SK-N-SH (cell line): ENCODE measurements at regions not wholly inside any gene's neighbourhood (a gene's known extent, or its start where the extent isn't known, plus 50 kb on each side); places are given as distances from the start of the nearest gene placed in this dataset.

Experiments
- CTCF ChIA-PET: fragments of 300-600, 350-600 bp; formaldehyde crosslinking; extraction: SDS; loops from one replicate; lab custom pipeline; 2021; lab: Yijun Ruan, JAX
- POLR2A ChIA-PET: fragments of 350-600 bp; sonication (Branson Sonifier 250); formaldehyde crosslinking; extraction: SDS; loops from one replicate; lab custom pipeline; 2020; ENCODE audit warnings: antibody characterized with exemption, inconsistent platforms; lab: Yijun Ruan, JAX
- DNase-seq: peaks from one replicate; pipeline ENCODE4 v3.0.0; 2012
- H2AFZ ChIP-seq: fragments of 200-600 bp; sonication (generic); 2 replicates; pipeline ENCODE4 v1.8.1; 2016; ENCODE audit warnings: antibody characterized with exemption, mild to moderate bottlenecking, low read depth
- H3F3A ChIP-seq: fragments of 200-600 bp; sonication (generic); replicated peaks from 2 replicates; pipeline ENCODE3; 2016; ENCODE audit warnings: antibody characterized with exemption, mild to moderate bottlenecking; ENCODE audit not compliant: insufficient read depth
- H3K27ac ChIP-seq, 2 experiments: fragments of 200-500 bp in 1 of 2; fragments of 200-600 bp in 1 of 2; sonication (Bioruptor generic) in 1 of 2; sonication (generic), shearing (Covaris generic) in 1 of 2; 2 replicates each; pipeline versions ENCODE4 v1.5.1 to v1.6.1; 2014 to 2016; ENCODE audit warnings: low read depth in 2 of 2, inconsistent platforms in 1 of 2, low read length in 1 of 2, mild to moderate bottlenecking in 1 of 2, mixed read lengths in 1 of 2
- H3K27me3 ChIP-seq: fragments of 200-600 bp; sonication (generic), shearing (Covaris generic); 2 replicates; pipeline ENCODE4 v1.6.1; 2016; ENCODE audit warnings: mixed run types; ENCODE audit not compliant: insufficient read depth
- H3K36me3 ChIP-seq, 2 experiments: fragments of 200-500 bp in 1 of 2; fragments of 200-600 bp in 1 of 2; sonication (Bioruptor generic) in 1 of 2; sonication (generic) in 1 of 2; replicated peaks in 1 of 2; 2 replicates each; pipeline versions ENCODE3 to v1.5.1; 2014 to 2016; ENCODE audit warnings: low read length in 1 of 2, mild to moderate bottlenecking in 1 of 2; ENCODE audit not compliant: insufficient read depth in 2 of 2, control insufficient read depth in 1 of 2
- H3K4me1 ChIP-seq, 2 experiments: fragments of 200-500 bp in 1 of 2; fragments of 200-600 bp in 1 of 2; sonication (Bioruptor generic) in 1 of 2; sonication (generic), shearing (Covaris generic) in 1 of 2; 2 replicates each; pipeline versions ENCODE4 v1.5.1 to v1.6.1; 2014 to 2016; ENCODE audit warnings: low read depth in 1 of 2, low read length in 1 of 2, mixed run types in 1 of 2; ENCODE audit not compliant: insufficient read depth in 2 of 2, control insufficient read depth in 1 of 2
- H3K4me2 ChIP-seq: fragments of 200-600 bp; sonication (generic), shearing (Covaris generic); 2 replicates; pipeline ENCODE4 v1.6.1; 2017; ENCODE audit warnings: mixed run types
- H3K4me3 ChIP-seq, 2 experiments: fragments of 200-500 bp in 1 of 2; fragments of 200-600 bp in 1 of 2; sonication (Bioruptor generic) in 1 of 2; sonication (generic), shearing (Covaris generic) in 1 of 2; 2 replicates each; pipeline versions ENCODE4 v1.5.1 to v1.8.1; 2014 to 2016; ENCODE audit warnings: low read depth in 2 of 2, inconsistent platforms in 1 of 2, low read length in 1 of 2, mild to moderate bottlenecking in 1 of 2, mixed read lengths in 1 of 2, moderate library complexity in 1 of 2
- H3K79me2 ChIP-seq: fragments of 200-600 bp; sonication (generic); 2 replicates; pipeline ENCODE4 v1.8.1; 2017; ENCODE audit warnings: mild to moderate bottlenecking; ENCODE audit not compliant: insufficient read depth
- H3K9ac ChIP-seq: fragments of 200-600 bp; sonication (generic); 2 replicates; pipeline ENCODE4 v1.6.1; 2017; ENCODE audit warnings: mixed run types
- H3K9me2 ChIP-seq: fragments of 200-600 bp; sonication (generic); 2 replicates; pipeline ENCODE4 v1.6.1; 2017; ENCODE audit warnings: mixed run types
- H3K9me3 ChIP-seq: fragments of 200-600 bp; sonication (generic); 2 replicates; pipeline ENCODE4 v1.6.1; 2017; ENCODE audit warnings: mixed run types, mild to moderate bottlenecking, moderate library complexity
- H4K20me1 ChIP-seq: fragments of 200-600 bp; sonication (generic); 2 replicates; pipeline ENCODE4 v1.6.1; 2017; ENCODE audit warnings: mild to moderate bottlenecking, mixed run types; ENCODE audit not compliant: insufficient read depth
- EP300 ChIP-seq, 2 experiments: IDR thresholded peaks; 2 replicates each; pipeline versions ENCODE4 v1.4.0 to v1.6.1; 2012; ENCODE audit warnings: borderline replicate concordance in 1 of 2, low read depth in 1 of 2, low read length in 1 of 2
- FOSL2 ChIP-seq: IDR thresholded peaks from 2 replicates; pipeline ENCODE4 v1.4.0; 2012; ENCODE audit warnings: low read depth, mild to moderate bottlenecking, moderate library complexity, borderline replicate concordance
- FOXM1 ChIP-seq: IDR thresholded peaks from 2 replicates; pipeline ENCODE4 v1.4.0; 2012; ENCODE audit warnings: low read depth, mild to moderate bottlenecking
- GABPA ChIP-seq: IDR thresholded peaks from 2 replicates; pipeline ENCODE4 v1.4.0; 2012; ENCODE audit warnings: low read depth, mild to moderate bottlenecking
- GATA2 ChIP-seq: sonication (generic); formaldehyde crosslinking; IDR thresholded peaks from 2 replicates; pipeline ENCODE4 v1.5.0; 2020; ENCODE audit warnings: mild to moderate bottlenecking, missing genetic modification reagents
- JUND ChIP-seq: IDR thresholded peaks from 2 replicates; pipeline ENCODE4 v1.4.0; 2012
- RAD21 ChIP-seq: IDR thresholded peaks from 2 replicates; pipeline ENCODE4 v1.6.1; 2012; ENCODE audit warnings: mild to moderate bottlenecking, low read length
- RCOR1 ChIP-seq: fragments of 150-350 bp; IDR thresholded peaks from 2 replicates; pipeline ENCODE4 v1.6.1; 2017; ENCODE audit warnings: antibody characterized with exemption, low read length
- TAF1 ChIP-seq: IDR thresholded peaks from 2 replicates; pipeline ENCODE4 v1.6.1; 2012; ENCODE audit warnings: low read depth, mild to moderate bottlenecking, low read length, moderate library complexity, borderline replicate concordance
- ZBTB33 ChIP-seq: IDR thresholded peaks from 2 replicates; pipeline ENCODE4 v1.4.0; 2012; ENCODE audit warnings: low read depth, borderline replicate concordance
- WGBS: methylation state at CpG from one replicate; pipeline ENCODE4 v1.1.6; 2017; ENCODE audit warnings: low lambda C conversion rate; 5-methylcytosine and 5-hydroxymethylcytosine counted together
- TF ChIP-seq, protein P1 (sequence below): IDR thresholded peaks from 2 replicates; pipeline ENCODE4 v1.4.0; 2012; ENCODE audit warnings: low read depth, borderline replicate concordance
- TF ChIP-seq, protein P2 (sequence below): fragments of 200-600 bp; sonication (generic); IDR thresholded peaks from 2 replicates; pipeline ENCODE4 v1.6.1; 2017; ENCODE audit warnings: antibody characterized with exemption, mild to moderate bottlenecking, moderate library complexity
- TF ChIP-seq, protein P3 (sequence below): fragments of 150-350 bp; IDR thresholded peaks from 2 replicates; pipeline ENCODE4 v1.6.1; 2016; ENCODE audit warnings: mild to moderate bottlenecking, low read depth, low read length
- TF ChIP-seq, protein P4 (sequence below): fragments of 150-350 bp; IDR thresholded peaks from 2 replicates; pipeline ENCODE4 v1.6.1; 2017; ENCODE audit warnings: antibody characterized with exemption, low read length, low read depth, borderline replicate concordance

- H3K79me2 ChIP-seq = no peaks in the 10 kb centered on the region
- H3K27ac ChIP-seq = no peak overlapping the region
- H2AFZ ChIP-seq = no peak overlapping the region
- no peaks in the 10 kb centered on the region for H4K20me1 ChIP-seq
- POLR2A ChIA-PET = no interaction called here
- no peaks in the 10 kb centered on the region for H3K9me3 ChIP-seq
- no peak for TF ChIP-seq RCOR1
- TF ChIP-seq GABPA = no peak
- TF ChIP-seq, protein P1, sequence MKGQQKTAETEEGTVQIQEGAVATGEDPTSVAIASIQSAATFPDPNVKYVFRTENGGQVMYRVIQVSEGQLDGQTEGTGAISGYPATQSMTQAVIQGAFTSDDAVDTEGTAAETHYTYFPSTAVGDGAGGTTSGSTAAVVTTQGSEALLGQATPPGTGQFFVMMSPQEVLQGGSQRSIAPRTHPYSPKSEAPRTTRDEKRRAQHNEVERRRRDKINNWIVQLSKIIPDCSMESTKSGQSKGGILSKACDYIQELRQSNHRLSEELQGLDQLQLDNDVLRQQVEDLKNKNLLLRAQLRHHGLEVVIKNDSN = no peak
- TF ChIP-seq FOSL2 = no peak
- TF ChIP-seq, protein P2, sequence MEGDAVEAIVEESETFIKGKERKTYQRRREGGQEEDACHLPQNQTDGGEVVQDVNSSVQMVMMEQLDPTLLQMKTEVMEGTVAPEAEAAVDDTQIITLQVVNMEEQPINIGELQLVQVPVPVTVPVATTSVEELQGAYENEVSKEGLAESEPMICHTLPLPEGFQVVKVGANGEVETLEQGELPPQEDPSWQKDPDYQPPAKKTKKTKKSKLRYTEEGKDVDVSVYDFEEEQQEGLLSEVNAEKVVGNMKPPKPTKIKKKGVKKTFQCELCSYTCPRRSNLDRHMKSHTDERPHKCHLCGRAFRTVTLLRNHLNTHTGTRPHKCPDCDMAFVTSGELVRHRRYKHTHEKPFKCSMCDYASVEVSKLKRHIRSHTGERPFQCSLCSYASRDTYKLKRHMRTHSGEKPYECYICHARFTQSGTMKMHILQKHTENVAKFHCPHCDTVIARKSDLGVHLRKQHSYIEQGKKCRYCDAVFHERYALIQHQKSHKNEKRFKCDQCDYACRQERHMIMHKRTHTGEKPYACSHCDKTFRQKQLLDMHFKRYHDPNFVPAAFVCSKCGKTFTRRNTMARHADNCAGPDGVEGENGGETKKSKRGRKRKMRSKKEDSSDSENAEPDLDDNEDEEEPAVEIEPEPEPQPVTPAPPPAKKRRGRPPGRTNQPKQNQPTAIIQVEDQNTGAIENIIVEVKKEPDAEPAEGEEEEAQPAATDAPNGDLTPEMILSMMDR = no peak
- TF ChIP-seq JUND = no peak
- TF ChIP-seq FOXM1 = no peak
- TF ChIP-seq ZBTB33 = no peak
- TF ChIP-seq TAF1 = no peak
- TF ChIP-seq, protein P3, sequence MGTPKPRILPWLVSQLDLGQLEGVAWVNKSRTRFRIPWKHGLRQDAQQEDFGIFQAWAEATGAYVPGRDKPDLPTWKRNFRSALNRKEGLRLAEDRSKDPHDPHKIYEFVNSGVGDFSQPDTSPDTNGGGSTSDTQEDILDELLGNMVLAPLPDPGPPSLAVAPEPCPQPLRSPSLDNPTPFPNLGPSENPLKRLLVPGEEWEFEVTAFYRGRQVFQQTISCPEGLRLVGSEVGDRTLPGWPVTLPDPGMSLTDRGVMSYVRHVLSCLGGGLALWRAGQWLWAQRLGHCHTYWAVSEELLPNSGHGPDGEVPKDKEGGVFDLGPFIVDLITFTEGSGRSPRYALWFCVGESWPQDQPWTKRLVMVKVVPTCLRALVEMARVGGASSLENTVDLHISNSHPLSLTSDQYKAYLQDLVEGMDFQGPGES = no peak
- TF ChIP-seq RAD21 = no peak
- no peak for TF ChIP-seq EP300 (IDR thresholded peaks at IDR 0.05; ENCODE audit: borderline replicate concordance in 1 of 2, low read depth in 1 of 2, low read length in 1 of 2)
- TF ChIP-seq, protein P4, sequence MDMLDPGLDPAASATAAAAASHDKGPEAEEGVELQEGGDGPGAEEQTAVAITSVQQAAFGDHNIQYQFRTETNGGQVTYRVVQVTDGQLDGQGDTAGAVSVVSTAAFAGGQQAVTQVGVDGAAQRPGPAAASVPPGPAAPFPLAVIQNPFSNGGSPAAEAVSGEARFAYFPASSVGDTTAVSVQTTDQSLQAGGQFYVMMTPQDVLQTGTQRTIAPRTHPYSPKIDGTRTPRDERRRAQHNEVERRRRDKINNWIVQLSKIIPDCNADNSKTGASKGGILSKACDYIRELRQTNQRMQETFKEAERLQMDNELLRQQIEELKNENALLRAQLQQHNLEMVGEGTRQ = no peak
- no peak for TF ChIP-seq GATA2 (CRISPR knock-in tag)
- no peaks in the 10 kb centered on the region for H3K4me1 ChIP-seq
- H3K9ac ChIP-seq = no peak overlapping the region
- CTCF ChIA-PET = interaction anchor here (1.1 to 2.1 kb wide), 3 partner anchors 15 to 31 kb away, joined by 3 to 5 read pairs (median 3); no protein-coding TSS in a partner anchor
- 80% methylated on average over 9 of the region's 9 CpGs for WGBS
- no peak overlapping the region for H3K4me3 ChIP-seq
- no peaks in the 10 kb centered on the region for H3K9me2 ChIP-seq
- H3F3A ChIP-seq = no peaks in the 10 kb centered on the region
- no peaks in the 10 kb centered on the region for H3K36me3 ChIP-seq
- no peaks in the 10 kb centered on the region for H3K27me3 ChIP-seq
- DNase-seq = no peak
- no peak overlapping the region for H3K4me2 ChIP-seq
Observed at GRCh38 chr7:33685503-33685902, 219.8 kb upstream of the BMPER start.
